HK-2 (cell line): ENCODE measurements at regions not wholly inside any gene's neighbourhood (a gene's known extent, or its start where the extent isn't known, plus 50 kb on each side); places are given as distances from the start of the nearest gene placed in this dataset.

ENCODE experiments used
- DNase-seq: peaks from one replicate; pipeline ENCODE4 v3.0.0-alpha.2; 2018; ENCODE audit not compliant: unreplicated experiment

- DNase-seq, result no peak
Observed at GRCh38 chr5:68407311-68408239, 192.0 kb downstream of the PIK3R1 start.

- DNase-seq, result no peak
Observed at GRCh38 chr5:68408345-68408871, 192.9 kb downstream of the PIK3R1 start.

DNA sequence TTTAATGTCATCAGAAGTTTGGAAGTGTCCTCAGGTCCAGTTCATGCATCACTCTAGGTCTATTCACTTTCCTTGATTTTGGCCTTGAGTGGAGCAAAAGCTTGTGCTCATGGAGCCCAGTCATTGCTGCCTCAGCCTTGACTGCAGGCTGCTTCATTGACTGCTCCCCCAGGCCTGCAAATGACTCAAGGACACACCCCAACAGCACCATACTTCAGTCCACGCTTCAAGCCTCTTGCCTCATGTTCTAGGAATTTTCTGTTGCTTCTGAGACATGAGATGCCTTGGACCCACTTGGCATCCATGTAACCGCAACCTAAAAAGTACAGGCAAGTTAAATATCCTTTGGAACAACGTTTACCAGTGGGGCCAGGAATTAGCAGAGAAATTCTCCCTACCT, 193.7 kb downstream of the PIK3R1 start:
- DNase-seq, result peak; percentile 18

- no peak for DNase-seq
Observed at GRCh38 chr5:68411161-68411560, 195.6 kb downstream of the PIK3R1 start.

DNA sequence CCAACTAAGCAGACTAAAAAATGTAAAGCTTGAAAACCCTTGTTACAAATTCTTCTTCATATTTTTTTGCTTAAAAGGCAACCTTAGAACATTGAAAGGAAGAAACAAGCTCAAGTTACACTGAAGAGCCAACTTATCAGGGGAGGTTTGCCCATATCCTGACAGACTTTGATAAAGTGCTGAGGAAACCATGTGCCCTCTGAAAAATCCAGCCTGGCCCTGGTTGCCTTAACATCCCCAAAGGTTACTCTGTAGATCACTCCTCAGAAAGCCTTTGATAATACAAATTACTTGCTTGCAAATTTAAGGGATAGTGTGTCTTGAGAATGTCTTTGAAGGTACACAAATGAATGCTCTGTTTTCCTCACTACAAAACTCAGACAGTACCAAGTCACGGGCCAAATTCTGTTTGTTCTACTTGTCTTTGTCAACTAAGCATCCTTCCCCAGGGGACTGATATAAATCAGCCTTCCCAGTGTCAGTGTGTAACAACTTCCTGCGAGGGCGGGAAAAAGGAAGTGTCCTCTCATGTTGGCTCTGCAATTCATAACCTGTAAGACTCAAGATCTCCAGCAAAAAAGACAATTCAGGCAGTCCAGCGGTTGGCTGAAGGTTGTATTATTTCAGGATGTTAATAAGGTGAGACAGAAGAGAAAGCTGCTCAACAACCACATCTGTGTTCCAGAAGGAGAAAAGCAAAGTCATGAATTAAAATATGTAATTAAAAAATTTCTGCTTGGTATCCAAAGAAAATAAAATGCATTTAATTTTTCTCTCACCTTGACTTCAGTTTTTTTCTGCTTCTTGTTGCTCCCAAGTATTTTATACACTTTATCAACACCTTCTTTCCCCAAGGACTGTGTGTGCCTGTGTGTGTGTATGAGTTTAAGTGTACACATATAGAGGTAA, 199.9 kb downstream of the PIK3R1 start:
- DNase-seq, result no peak

DNA sequence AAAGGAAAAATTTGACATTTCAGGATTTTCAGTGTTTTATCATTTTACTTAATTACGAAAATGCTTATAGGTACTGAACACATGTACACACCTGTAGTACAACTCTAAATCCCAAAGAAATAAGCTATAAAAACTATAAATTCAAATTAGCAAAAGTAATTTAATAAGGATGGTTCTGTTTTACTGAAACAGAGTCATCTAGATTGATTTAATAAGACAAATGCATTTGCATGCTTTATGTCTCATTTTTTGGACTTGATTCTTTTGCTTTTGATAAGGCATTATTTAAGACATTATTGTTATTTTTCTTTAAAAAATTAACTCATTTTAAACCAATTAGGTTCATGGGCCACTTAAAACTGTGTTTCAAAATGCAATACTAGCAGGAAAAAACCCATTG, 201.2 kb downstream of the PIK3R1 start:
- no peak for DNase-seq

DNA sequence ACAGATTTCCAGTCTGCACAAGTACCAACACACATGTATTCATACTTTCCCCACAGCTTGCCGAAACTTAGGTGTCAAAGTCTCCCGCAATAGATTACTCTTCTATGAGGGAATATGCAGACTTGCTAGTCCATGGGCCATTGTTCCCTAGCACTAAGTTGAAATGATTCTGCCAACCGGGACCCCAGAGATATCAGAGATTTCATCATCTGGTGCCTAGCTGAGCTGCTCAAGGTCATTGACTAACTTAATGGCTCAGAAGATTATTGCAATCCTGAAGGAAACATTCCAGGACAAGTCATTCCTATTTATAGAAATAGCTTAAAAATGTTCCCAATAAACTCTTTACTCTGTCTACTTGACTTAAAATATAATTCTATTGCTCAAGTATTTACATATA, 202.6 kb downstream of the PIK3R1 start:
- no peak for DNase-seq

DNA sequence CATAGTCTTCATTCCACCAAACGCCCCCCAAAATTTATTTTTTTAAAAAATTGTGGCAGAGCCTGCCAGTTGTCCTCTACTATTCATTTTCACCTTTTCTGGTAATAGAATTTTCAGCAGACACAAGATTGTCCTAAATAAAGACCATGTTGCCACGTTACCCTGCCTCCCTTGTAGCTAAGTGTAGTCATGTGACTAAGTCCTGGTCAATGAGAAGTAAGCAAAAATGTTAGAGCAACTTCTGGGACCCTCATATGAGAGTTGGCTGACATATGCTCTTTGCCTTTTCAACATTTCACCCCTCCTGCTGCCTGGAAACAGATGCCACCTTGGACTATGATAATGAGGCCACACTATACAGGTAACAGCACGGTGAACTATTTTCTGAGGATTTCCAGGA, 203.1 kb downstream of the PIK3R1 start:
- no peak for DNase-seq

- DNase-seq, result no peak
Observed at GRCh38 chr5:68419081-68419636, 203.6 kb downstream of the PIK3R1 start.

GRCh38 chr5:68419637-68420452, 204.3 kb downstream of the PIK3R1 start:
- DNase-seq, result peak; percentile 22

DNA sequence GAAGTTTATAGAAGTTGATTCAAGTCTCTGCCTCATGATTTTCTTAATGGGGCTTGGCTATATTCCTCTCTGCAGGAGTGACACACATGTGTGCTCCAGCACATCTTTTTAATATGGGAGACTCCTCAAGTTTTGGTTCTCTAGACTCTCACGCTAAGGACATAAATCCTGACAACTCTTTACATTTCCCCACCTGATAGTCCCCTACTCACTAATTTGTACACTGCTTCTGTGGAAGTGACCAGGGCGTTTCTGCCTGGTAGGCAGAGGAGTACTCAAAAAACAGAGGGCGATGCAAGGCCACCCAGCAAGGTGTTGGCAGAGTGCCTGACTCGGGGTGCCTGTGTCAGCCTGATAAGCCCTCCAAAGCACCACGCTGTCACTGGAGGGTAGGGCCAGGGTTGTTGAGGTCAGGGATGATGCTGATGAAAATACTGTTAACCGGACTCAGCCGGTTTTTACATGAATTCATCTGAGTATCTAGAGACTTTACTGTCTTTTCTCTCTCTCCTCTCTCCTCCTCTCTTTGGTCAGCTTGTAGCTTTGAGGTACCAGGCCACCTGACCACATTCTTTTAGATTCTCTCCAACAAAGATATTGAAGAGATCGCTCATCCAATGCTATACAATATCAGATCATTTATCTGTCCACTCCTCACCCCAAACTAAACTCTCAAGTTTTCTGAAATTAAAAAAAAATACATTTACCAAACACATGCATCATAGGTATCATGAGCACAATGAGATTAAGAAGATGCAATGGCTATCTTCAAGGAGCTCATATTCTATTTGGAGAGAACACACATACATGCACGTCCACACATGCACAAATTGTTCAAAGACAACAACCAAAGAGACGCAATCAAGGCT, 205.2 kb downstream of the PIK3R1 start:
- DNase-seq, result no peak

DNA sequence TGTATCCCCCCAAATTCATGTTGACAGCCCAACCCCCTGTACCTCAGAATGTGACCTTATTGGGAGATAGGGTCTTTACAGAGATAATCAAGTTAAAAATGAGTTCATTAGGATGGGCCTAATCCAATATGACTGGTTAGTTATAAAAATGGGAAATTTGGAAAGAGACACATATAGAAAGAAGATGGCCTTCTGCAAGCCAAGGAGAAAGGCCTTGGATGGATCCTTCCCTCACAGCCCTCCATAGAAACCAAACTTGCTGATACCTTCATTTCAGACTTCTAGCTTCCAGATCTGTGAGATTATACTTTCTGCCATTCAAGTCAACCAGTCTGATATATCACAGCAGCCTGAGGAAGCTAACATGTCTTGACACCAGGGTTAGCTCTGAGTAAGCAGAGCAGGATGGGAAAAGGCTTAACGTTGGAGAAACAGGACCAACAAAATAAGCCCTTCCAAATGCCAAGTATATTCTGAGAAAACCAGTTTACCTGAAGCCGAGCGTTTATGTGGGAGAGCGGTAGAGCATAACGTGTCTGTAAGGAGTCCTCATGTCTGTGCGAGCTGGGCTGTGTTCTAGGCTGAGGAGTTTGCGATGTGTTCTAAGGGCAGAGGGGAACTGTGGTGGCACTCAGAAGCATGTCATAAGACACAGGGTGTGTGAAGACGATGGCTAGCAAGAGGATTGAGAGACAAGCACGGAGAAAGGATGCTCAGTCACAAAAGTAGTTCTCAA, 206.1 kb downstream of the PIK3R1 start:
- DNase-seq, result no peak

DNA sequence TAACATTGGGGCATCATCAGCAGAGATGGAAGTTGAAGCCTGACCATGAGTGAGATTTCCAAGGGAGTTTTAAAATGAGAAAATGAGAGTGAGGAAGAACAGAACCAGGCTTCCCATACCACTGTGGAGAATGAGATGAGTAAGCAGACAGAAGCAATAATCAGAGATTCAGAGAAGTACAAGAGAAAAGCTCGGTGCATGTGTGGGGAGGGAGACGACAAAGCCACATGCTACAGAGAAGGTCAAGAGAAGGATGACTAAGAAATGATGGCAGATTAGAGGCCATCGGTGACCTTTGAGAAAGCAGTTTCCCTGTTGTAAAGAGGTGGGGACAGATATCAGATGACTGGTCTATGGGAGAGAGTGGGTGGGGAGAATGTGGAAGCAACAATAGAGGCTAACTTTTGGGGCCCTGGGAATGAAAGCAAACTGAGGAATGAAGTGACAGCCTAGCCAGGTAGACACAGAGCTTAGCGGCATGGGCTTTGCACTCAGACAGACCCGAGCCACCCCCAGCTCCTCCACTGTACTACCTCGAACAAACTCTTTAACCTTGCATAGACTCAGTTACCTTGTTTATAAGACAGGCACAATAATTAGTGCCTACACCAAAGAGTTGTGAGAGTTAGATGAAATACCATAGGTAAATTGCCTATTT, 207.7 kb downstream of the PIK3R1 start:
- DNase-seq, result no peak

GRCh38 chr5:68424799-68425537, 209.4 kb downstream of the PIK3R1 start:
- no peak for DNase-seq

DNA sequence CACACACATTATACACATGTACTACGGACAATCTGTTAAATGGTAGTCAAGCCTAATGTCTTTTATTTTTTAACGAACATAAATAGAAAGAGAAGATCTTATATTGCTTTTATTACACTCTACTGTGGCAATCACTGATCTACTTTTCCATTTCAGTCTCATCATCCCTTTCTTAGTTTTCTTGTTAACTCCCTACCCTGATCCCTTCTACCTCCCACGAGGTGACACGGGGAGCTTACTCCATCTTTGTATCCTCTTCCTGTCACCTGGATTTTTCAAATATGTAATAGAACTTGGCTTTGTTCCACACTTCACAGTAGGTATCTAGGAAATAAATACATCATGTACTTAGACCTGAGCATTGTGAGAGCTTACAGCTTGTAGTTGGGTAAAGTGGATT, 211.0 kb downstream of the PIK3R1 start:
- no peak for DNase-seq

DNA sequence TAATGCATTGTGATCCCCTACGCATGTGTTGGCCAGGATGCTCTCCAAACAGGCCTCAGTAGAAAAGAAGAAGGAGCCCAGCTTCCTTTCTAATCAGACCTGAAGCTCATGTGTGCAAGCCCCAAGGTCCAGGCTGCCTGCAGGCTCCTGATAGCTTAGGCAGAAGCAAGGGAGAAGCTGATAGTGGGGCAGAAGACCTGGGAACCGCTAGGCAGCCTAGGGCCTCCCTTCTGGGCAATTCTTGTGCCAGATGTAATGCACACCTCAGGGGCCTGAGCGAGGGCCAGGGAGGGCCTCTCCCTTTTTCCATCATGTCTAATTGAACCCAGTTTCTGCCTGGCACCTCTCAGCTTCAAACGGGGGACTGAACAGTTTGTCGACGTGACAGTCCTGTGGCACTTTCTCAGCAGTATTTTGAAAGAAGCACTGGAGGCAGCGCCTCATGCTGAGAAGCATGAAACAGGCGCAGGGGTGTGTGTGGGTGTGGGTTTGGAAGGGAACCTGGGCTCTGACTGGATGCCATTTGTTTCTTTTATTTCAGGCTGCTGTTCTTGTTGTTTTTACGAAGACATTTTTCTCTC, 212.8 kb downstream of the PIK3R1 start:
- DNase-seq, result no peak

DNA sequence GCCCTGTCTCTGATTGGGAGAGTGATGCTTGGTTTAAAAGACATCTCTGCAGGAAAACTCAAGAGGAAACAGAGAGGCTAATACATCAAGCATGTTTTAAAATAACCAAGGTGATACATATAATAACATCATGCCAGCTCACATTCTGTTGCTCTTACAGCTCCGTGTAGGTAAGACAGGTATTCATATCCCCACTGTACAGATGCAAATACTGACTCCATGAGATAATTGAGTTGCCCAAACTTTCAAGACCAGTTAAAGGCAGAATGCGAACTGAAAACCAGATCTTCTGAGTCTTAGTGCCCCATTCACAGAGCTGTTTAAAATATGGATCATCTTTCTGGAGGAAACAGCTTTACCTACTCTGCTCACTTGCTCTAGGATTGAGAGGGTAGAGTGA, 214.0 kb downstream of the PIK3R1 start:
- no peak for DNase-seq

- DNase-seq, result no peak
Observed at GRCh38 chr5:68430279-68430678, 214.7 kb downstream of the PIK3R1 start.
